ENCODE measurements at regions not wholly inside any gene's neighbourhood (a gene's known extent, or its start where the extent isn't known, plus 50 kb on each side); places are given as distances from the start of the nearest gene placed in this dataset.

DNA sequence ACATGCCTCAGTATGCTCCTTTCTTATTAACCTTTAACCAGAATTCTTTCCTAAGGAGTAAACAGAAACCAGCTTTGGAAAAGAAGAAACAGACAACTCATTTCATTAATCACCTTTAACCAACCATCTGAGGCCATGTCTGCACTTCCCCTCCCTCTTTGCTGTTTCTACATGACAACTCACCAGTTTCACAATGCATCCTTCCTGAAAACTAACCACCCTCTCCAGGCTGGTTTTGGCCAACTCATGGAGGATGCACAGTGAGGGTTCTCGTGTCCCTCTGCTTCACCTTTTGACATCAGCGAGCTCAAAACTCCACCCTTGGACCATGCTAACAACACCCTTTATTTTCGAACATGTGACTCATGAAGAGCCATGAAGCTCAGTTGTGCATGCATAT, 244.1 kb downstream of the ELAVL2 start:
- no peak overlapping the region for H3K4me3 ChIP-seq
- no peak overlapping the region for H3K27ac ChIP-seq
- TF ChIP-seq, protein P1, sequence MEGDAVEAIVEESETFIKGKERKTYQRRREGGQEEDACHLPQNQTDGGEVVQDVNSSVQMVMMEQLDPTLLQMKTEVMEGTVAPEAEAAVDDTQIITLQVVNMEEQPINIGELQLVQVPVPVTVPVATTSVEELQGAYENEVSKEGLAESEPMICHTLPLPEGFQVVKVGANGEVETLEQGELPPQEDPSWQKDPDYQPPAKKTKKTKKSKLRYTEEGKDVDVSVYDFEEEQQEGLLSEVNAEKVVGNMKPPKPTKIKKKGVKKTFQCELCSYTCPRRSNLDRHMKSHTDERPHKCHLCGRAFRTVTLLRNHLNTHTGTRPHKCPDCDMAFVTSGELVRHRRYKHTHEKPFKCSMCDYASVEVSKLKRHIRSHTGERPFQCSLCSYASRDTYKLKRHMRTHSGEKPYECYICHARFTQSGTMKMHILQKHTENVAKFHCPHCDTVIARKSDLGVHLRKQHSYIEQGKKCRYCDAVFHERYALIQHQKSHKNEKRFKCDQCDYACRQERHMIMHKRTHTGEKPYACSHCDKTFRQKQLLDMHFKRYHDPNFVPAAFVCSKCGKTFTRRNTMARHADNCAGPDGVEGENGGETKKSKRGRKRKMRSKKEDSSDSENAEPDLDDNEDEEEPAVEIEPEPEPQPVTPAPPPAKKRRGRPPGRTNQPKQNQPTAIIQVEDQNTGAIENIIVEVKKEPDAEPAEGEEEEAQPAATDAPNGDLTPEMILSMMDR (IDR thresholded peaks at IDR 0.05): no peak
- DNase-seq (ENCODE audit: low spot score): no peak

DNA sequence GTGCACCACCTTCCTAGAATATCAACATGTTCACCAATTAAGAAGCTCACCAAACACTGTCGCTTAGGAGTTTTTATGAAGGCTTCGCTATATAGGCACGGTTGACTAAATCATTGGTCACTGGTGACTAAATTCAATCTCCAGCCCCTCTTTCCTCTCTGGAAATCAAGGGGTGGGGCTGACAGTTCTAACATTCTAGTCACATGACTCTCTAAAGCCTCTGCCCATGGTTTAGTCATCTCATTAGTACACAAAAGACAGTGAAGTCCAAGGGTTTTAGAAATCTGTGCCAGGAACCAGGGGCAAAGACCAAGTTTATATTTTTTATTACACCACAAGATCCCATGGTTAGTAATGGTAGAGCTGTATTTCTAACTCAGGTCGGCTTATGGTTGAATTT, 243.2 kb downstream of the ELAVL2 start:
- H3K4me3 ChIP-seq: no peak overlapping the region
- no peak for DNase-seq (ENCODE audit: low spot score)
- H3K27ac ChIP-seq: no peak overlapping the region
- TF ChIP-seq, protein P1 (IDR thresholded peaks at IDR 0.05): no peak

DNA sequence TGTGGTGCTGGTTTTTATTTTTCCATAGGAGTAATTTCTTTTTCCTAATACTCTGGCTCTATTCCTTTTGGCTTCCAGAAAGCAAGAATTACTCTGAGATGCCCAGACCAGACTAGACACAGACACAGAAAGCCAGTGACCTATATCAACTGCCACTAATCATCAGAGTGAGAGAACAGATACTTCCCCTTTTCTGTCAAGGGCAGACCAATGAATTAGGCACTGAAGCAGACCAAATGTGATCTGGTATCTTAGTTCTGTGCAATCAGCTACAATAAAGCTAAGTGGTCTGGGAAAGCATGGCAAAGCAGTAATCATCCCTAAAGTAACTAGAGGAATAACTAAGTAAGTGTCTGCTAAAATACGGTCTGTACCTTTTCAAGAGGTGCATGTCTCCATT, 239.1 kb downstream of the ELAVL2 start:
- Histone ChIP-seq H3K4me3 (no peak overlapping the region), H3K27ac (no peak overlapping the region)
- DNase-seq (ENCODE audit: low spot score): no peak
- TF ChIP-seq, protein P1 (IDR thresholded peaks at IDR 0.05): no peak

DNA sequence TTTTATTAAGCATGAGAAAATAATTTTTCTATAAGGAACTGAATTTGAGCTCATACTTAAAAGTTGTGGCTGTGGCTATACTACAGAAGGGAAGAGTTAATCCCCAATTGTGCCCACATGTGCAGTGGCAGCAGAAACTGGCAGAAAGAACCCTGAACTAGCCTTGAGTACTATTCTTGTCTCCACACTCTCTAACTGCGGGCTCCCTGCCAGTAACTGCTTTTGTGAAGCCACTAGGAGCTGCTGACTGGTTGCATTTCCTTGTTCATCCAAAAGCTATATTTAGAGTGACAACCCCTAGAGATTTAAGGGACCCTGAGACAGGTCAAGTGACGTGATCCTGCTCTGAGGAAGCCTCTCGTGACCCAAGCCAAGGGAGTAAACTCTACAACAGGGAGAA, 238.6 kb downstream of the ELAVL2 start:
- DNase-seq (ENCODE audit: low spot score): no peak
- H3K27ac ChIP-seq: no peak overlapping the region
- TF ChIP-seq, protein P1 (IDR thresholded peaks at IDR 0.05): no peak
- no peak overlapping the region for H3K4me3 ChIP-seq

DNA sequence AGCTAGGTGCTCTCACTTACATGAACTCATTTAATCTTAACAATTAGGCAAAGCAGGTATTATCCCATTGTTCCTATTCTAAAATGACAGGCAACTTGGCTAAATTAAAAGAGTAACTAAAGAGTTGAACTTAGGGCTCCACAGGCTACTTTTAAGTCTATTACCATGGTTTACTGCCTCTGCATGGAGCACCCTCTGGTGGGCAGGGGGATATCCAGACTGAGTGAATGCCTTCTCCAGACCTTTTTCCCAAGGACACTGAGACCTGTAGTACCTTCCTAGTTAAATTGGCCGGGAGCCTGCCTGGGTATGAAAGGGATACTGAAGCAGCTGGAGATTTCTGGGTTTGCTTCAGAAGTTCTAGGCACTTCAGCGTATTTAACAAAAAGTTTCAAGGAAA, 238.1 kb downstream of the ELAVL2 start:
- TF ChIP-seq, protein P1 (IDR thresholded peaks at IDR 0.05): no peak
- Histone ChIP-seq H3K4me3 (no peak overlapping the region), H3K27ac (no peak overlapping the region)
- no peak for DNase-seq (ENCODE audit: low spot score)

DNA sequence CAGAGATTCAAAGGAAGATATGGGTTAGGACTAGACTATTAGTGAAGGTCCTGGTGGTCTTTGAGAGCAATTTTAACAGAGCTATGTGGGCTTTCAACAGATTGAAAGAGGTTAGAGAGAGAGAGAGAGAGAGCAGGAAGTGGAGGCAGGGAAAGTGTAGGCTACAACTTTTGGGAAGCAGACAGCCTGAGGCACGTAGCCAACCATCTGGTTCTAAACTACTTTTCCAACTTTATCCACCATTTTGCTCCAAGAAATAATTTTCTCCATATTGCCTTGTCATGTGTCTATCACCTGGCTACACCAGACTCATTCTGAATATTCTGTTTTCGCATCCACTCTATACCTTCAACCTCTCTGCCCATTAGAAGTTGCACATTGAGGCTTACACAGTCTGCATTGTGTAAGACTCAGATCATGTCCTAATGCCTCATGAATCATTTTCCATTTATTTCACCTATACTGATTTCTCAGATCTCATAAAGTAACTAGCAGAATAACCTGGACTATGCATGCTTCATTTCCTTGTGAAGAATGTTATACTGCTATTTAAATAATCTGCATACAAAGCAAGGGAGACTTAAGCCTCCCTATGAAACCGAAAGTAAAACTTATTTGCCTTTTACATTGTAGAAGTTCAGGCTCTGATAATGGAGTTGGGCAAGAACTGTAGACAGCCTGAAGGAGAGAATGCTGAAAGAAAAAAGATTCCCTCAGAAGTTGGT, 235.6 kb downstream of the ELAVL2 start:
- Histone ChIP-seq H3K4me3 (peak overlapping the region; percentile 26), H3K27ac (no peak overlapping the region)
- TF ChIP-seq, protein P1 (IDR thresholded peaks at IDR 0.05): no peak
- DNase-seq (ENCODE audit: low spot score): no peak

DNA sequence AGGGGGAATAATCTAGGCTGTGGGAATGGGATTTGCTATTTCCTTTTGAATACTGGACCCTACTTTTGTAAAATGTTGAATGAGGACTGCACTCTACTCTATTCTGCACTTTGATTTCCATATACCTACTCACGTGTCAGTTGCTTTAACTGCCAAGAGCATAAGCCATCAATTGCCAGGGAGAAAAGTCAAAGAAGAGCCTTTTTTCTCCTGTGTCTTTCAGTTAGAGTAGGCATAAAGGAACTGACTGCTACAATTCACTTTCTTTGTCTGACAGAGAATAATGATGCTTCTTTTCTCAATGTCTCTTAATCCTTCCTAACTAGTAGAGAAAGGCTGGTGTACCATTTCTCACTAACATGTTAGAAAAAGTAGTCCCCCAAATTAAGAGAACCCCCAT, 231.6 kb downstream of the ELAVL2 start:
- no peak overlapping the region for H3K4me3 ChIP-seq
- DNase-seq (ENCODE audit: low spot score): no peak
- TF ChIP-seq, protein P1 (IDR thresholded peaks at IDR 0.05): no peak
- no peak overlapping the region for H3K27ac ChIP-seq
